GM21390 (cell line): ENCODE measurements at regions not wholly inside any gene's neighbourhood (a gene's known extent, or its start where the extent isn't known, plus 50 kb on each side); places are given as distances from the start of the nearest gene placed in this dataset.

ENCODE experiments used
- ATAC-seq: cut with Tn5 transposase; IDR thresholded peaks from one replicate; pipeline ENCODE4 v1.9.1; 2021; ENCODE audit not compliant: unreplicated experiment

- no peak for ATAC-seq
Measured at GRCh38 chr1:234726359-234726943, 116.5 kb upstream of the IRF2BP2 start.

DNA sequence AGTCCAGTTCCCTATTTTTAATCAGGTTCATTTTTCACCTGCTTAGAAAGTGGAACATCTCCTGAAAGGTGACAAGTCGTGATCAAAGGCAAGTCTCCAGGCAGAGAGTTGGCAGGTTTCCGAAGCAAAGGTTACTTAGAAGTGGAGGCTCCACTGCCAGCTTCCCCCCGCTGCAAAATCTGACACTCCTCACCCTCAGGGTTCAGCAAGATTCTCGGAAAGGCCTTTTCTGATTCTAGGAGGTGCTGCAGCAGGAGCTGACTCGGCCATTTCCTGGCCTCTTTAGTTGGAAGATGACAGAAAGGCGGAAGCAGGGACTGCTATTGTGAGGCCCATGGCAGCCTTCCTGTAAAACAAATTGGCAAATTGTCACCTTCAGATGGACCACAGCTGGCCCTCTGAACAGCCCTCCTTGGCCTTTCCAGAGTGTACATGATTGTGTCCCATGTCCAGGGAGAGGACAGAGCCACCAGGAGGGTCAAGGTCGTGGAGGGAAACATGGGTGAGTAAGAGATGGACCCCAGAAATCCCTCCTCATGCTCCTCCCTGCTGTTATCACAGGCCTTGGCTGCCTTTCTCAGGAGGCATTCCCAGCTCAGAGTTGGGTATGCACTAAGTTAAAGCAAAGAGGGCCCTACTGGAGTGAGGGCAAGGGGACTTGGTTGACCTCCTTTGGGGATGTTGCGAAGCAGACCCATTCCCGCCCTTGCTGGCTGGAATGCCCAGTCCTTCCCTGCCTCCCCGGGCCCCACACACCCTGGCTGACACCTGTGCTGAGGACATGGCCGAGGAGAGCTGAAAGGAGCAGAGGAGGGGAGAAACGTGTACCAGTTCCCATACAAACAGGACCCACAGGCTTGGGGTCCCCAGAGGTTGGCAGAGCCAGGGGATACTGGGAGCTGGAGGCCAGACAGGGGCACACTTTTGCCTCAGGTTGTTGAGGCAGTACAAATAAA is 115.5 kb upstream of the IRF2BP2 start:
- ATAC-seq: no peak

GRCh38 chr1:234724516-234725176 is 114.7 kb upstream of the IRF2BP2 start:
- ATAC-seq: no peak

DNA sequence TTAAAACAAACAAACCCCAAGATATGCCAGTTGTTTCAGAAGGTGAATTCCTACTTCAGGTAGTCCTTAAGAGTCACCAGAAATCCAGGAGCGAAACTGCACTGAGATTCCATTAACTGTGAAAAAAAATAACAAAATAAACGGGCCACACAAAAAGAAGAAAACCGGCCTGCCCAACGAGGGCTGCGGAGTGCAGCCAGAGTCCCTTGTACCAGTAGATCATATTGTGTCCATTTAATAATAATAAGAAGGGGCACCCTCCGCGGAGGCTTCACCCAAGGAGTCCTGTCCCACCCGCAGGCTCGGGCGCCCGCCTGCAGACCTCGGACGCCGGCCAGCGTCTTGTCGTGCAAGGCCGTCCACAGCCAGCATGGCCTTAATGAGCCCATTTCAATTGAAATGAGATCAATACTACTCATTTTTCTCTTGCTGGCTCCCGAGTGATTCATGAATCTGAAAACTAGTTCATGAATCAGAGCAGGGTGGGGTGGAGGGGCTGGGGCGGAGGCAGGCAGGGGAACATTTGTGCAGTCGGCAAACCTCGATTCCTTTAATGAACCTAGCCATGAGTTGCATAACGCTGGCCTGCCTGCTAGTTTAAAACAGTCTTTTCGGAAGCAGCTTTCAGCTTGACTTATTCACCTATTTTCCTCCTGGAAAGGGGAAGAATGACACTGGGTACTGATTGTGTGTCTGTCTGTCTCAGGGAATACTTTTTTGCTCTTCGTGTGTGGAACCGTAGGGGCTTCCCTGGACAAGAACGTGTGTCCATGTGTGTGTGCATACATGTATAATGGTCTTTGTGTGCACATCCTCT is 113.1 kb upstream of the IRF2BP2 start:
- ATAC-seq: no peak

GRCh38 chr1:234722270-234722704 is 112.3 kb upstream of the IRF2BP2 start:
- ATAC-seq: no peak

- no peak for ATAC-seq
Measured at GRCh38 chr1:234721476-234722269, 111.7 kb upstream of the IRF2BP2 start.

- no peak for ATAC-seq
Measured at GRCh38 chr1:234720709-234721441, 110.9 kb upstream of the IRF2BP2 start.

DNA sequence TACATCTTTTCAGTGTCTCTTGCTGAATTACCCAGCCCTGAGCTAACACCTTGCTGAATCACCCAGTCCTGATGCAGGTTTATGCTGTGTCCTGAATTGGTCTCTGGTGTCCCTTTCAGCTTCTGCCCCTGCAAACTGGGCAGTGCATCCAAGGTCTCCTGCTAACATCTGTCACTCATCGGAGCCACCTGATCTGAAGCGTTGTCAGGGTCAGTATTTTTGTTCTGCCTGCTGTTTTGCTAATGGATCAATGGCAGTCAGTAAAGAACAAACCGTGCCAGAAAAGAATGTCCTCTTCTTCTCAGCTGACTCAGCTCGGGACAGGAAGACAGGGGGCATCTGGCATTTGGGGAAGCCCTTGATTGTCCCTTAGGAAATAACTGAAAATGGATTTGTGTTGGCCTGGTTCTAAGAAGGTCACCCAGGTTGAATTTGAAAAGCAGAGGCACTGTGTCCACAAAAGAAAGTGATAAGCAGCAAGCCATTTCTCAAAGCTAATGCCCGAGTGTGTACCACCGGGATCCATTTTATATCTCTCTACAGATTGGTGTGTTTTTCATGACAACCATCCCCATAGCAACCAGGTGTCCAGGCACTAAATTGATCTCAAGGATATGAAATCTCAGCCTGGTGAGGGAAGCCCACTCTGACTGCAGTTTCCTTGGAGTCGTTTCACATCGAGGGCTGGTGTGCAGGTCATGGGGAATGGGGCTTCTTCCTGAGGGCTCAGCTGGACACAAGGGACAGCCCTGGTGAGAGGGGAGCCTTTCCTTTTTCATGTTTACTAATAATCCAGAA is 109.7 kb upstream of the IRF2BP2 start:
- no peak for ATAC-seq

- ATAC-seq: no peak
Measured at GRCh38 chr1:234718496-234719453, 108.8 kb upstream of the IRF2BP2 start.

DNA sequence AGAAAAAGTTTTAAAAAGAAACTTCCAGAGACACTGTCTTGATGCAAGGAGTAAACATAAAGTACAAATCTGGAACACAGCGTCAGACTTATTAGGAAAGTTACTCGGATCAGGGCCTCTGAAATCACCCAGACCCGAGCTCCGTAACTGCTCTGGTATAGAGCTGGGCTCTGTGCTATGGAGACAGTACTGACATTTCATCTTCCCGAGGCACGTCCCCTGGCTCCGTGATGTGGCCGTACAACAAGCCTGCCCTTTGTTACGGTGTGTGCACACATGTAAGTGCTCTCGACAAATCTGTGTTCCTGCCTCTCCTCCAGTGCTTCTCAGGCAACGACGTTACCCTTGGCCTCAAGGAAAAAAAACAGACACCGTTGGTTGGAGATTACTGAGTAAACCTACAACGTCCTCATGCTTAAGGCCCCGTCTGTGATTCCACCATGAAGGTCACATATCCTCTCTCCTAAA is 107.0 kb upstream of the IRF2BP2 start:
- ATAC-seq: no peak

DNA sequence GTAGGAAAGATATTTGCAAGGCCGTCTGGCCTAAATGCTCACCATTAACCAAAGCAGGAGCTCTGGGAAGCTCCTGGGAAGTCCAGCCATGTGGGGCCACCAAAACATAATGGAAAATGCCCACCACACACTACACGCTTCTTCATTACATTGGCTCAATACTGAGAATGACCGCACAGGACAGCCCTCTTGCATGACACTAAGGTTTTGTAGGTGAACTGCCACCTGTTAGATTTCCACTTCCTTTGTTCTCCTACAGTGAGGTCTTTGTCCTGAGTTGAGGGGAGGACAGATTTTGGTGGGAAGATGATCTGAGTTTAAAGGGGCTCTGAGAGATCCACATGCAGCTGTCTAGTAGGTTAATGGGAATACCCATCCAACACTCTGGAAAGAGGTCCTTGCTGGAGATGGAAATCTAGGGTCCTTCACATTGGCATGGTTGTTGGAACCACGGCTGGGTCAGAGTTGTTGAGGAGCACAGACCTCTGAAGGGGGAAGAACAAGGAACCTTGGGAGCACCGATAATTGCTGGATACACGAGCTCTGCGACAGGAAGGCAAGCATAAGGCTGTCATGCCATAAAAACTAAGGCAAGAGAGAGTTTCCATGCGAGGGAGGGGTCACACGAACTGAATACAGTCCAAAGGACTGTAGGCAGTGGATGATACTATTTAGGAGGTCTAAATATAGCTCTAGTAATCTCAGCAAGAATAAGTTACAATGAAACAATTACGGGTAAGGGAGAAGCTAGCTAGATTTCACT is 105.5 kb upstream of the IRF2BP2 start:
- no peak for ATAC-seq

DNA sequence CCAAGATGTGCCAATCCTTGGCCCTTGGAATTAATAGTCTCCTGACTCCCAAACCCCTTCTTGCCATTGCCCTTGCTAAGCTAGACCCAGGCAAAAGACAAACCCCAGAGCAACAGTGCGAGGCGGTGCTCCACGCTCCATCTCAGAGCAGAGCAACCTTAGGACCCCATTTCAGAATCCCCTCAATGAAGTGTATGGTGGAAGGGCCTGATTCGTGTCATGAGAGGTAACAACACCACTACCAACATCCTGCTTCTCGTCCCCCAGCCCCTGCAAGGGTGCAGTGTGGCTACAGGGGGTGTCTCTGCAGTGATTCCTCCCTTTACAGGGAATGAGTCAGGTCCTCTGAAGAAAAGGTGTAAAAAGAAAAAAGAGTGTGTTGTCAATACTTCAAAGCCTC is 103.9 kb upstream of the IRF2BP2 start:
- ATAC-seq: no peak

- no peak for ATAC-seq
Measured at GRCh38 chr1:234713440-234713839, 103.5 kb upstream of the IRF2BP2 start.

DNA sequence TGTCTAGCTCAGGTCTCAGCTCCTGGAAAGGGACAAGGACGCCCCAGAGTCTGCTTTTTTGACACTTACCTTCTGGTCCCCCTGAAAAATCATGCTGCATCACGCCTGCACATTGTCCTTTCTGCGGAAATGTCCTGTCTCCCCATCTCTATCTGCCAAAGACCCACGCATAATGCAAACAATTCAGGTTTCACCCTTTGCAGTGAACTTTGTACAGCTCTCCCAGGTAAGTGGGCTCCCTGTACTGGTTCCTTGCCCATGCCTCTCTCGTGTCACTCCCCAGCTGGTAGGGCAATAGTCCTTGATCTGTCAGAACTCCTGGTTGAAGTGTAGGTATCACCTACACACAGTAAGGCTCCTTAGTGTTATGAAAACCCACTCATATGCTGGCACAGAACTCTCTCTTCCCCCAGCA is 102.9 kb upstream of the IRF2BP2 start:
- ATAC-seq: no peak

DNA sequence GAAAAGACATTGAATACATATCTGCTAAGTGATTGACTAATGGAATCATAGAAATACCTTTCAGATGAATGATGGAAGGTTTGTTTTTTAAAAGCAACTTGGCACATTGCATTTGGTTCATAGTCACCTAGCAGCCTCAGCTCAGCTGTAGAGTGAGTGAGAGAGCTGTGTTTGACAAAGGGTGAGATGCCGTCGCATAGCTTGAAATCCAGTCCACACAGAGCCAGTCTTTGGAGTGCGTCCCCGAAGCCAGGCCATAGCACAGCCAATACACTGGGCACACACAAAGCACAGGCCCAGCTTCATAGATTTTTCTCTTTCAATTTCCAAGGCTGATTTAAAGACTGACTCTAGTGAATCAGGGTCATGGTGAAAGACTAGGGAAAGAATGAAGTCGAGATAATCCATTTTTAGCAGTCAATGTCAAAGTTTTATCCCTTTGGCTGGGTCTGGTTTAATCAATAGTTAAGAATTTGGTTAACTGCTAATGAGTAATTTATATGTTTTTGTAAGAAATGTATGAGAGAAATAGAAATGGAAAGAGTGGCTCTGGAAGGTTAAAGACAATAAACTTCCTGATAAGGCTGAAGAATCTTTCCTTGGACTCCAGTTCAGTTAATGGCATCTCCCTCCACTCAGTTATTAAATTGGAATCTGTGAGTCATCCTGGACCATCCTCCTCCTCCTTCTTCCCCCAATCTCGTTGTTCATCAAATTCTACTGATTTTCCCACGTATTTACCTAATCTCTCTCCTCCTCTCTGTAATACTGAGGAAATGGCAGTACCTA is 101.2 kb upstream of the IRF2BP2 start:
- no peak for ATAC-seq

- ATAC-seq: no peak
Measured at GRCh38 chr1:234710381-234710780, 100.4 kb upstream of the IRF2BP2 start.
